Body of pancreas (tissue), 4 donors: ENCODE measurements at regions not wholly inside any gene's neighbourhood (a gene's known extent, or its start where the extent isn't known, plus 50 kb on each side); places are given as distances from the start of the nearest gene placed in this dataset.

Experiments used
- POLR2A ChIP-seq, 3 donors: fragments of 450-650 bp; IDR thresholded peaks; one replicate each; pipeline ENCODE4 v1.6.1; 2016; ENCODE audit warnings: antibody characterized with exemption in 3 of 3, mild to moderate bottlenecking in 2 of 3
- TF ChIP-seq, protein P1 (sequence below), 7 experiments: fragments of 450-650 bp in 4 of 7; fragments of 200-600 bp in 3 of 7; sonication (generic) in 3 of 7; IDR thresholded peaks; one replicate each; pipeline ENCODE4 v1.5.1; 2016 to 2019; ENCODE audit warnings: antibody characterized with exemption in 7 of 7

DNA sequence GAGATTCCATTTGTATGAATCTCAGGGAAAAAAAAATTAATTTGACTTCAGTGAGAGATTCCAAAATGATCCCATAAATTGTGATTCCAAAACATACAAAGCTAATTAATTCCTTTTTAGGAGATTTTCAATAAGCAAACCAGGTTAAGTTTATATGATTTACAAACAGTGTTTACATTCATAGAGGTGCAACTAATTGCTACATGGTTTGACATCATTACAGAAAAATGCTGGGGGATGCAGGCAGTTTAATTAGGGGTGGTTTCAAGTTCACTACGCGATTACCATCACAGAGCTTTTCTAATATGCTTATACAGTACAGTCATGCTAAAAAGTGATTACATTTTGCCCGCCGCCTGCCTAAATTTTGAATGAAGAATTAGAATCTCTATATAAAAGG, 143.2 kb upstream of the MGMT start:
- TF ChIP-seq, protein P1, sequence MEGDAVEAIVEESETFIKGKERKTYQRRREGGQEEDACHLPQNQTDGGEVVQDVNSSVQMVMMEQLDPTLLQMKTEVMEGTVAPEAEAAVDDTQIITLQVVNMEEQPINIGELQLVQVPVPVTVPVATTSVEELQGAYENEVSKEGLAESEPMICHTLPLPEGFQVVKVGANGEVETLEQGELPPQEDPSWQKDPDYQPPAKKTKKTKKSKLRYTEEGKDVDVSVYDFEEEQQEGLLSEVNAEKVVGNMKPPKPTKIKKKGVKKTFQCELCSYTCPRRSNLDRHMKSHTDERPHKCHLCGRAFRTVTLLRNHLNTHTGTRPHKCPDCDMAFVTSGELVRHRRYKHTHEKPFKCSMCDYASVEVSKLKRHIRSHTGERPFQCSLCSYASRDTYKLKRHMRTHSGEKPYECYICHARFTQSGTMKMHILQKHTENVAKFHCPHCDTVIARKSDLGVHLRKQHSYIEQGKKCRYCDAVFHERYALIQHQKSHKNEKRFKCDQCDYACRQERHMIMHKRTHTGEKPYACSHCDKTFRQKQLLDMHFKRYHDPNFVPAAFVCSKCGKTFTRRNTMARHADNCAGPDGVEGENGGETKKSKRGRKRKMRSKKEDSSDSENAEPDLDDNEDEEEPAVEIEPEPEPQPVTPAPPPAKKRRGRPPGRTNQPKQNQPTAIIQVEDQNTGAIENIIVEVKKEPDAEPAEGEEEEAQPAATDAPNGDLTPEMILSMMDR (IDR thresholded peaks at IDR 0.05) = no peak
- no peak for TF ChIP-seq POLR2A (IDR thresholded peaks at IDR 0.05)
